ENCODE measurements at regions not wholly inside any gene's neighbourhood (a gene's known extent, or its start where the extent isn't known, plus 50 kb on each side); places are given as distances from the start of the nearest gene placed in this dataset.

DNA sequence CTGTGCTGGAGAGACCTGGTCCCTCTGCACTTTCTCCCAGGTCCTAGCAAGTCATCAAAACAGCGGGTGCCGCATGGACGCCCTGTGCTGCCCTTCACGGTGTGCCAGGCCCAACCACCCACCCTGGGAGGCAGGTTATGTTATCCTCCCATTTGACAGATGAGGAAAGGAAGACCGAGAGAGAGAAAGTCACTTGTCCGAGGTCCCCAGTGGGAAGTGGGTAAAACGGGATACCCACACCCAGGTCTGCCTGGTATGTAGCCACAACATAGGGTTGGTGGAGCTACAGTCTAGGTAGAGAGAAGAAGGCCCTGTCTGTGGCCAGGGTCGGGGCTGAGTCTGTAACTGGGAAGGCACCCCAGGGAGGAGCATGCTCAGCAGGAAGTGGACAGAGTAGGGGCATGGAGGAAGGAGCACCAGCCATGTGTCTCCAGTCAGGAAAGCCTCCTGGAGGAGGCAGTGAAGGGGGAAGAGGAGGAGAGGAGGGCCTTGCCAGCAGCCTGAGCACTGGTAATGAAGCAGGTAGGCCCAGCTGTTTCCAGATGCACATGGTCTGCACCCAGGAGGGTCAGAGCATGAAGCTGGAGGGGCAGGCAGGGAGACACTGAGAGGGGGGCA lies 98.4 kb downstream of the ZFP36L2 start:
- DNase-seq = no peak

- peak; percentile 88 for DNase-seq
Measured at GRCh38 chr2:43127208-43127940, 99.0 kb downstream of the ZFP36L2 start.

DNA sequence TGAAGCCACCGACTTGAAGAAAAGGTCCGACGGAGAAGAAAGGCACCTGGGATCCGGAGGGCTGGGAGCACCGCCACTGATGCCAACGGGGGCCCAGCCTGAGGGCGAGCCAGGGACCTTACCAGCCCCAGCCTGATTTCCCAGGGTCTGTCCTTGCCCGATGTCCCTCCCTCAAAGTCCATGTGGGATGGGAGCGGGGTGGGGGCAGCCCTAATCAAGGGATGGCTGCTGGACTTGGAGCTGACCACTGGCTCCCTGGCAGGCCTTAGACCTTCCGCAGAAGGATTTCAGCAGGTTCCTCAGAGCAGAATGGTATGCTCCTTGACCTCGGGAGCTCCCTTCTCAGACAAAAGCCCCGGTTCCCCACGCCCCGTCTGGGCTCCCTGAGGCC lies 99.6 kb downstream of the ZFP36L2 start:
- DNase-seq = no peak

- no peak for DNase-seq
Measured at GRCh38 chr2:43125090-43125998, 101.1 kb downstream of the ZFP36L2 start.

- DNase-seq = no peak
Measured at GRCh38 chr2:43124687-43125057, 101.7 kb downstream of the ZFP36L2 start.

DNA sequence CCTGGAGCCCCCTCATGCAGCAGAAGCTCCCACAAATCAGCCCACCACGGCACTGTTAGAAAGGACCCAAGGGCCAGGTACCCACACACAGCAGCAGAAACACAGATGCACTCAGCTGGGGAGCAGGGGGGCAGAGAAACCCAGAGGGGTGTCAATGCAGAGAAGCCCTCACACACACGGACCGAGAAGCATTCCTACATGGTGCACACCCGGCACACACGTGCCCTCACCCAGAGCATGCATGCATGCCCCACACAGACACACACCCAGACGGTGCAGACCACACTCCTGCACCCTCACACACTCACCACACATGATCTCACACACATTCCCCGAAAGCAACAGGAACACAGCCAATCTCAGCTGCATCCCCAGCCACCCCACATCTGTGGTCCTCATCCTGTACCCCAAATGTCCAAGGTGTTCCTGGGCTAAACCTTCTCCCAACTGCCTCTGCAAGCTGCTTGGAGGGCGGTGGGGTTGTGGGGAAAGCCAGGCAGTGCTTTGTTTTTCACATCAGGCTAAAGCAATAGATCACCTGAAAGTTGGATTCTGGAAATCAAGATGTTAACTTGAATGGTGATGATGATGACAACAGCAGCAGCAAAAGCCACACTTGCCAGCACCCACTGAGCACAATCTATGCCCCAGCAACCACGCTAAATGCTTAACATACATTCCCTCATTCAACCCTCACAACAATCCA lies 102.3 kb downstream of the ZFP36L2 start:
- DNase-seq = no peak

DNA sequence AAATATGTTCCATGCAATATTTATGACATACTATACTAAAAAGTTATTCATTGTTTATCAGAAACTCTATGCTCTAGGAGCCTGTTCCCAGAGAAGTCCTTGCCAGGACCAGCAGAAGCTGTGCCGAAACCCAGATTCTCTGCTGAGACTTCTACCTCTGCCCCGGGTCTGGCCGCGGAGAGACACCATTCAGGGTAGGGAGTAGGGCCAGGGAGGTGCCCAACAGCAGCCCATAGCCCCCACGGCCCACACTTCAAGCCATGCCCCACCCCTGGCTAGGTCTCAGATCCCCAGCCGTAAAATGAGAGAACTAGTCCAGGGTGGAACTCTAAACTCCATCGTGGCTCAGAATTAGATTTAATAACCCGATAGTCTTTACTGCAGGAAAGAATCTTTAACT lies 102.9 kb downstream of the ZFP36L2 start:
- DNase-seq = no peak

DNA sequence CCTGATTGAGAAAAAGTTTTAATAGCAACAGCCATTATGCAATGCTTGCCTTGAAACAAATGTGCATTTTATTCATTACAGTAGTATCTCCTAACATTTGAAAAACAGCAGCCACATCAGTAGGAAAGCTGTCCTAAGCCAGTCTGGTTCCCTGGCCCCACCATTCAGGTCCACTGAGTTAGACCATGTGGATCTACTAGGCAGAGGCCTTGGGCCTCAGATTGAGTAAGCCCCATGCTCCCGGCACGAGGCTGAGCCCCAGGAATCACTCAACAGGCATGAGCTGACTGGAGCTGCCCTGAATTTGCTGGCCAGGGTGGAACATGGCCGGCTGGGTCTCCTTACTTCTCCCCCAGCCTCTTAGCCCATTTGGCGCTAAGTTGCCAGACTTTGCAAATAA lies 103.4 kb downstream of the ZFP36L2 start:
- DNase-seq = no peak

- DNase-seq = no peak
Measured at GRCh38 chr2:43121580-43122314, 104.7 kb downstream of the ZFP36L2 start.

DNA sequence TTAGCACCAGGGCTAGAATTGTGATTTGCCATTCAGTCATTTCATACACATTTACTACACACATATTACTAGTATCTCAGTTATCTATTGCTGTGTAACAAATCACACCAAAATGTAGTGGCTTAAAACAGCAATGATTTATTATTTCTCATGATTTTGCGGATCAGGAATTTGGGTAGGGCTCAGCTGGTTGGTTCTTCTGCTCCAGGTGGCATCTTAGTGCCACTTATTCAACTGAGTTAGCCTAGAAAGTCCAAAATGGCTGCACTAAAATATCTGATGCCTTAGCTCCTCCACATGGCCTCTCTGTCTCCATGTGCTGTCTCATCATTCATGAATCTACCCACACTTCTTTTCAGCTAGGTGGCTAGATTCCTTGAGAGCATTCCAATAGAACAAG lies 107.1 kb downstream of the ZFP36L2 start:
- no peak for DNase-seq

DNA sequence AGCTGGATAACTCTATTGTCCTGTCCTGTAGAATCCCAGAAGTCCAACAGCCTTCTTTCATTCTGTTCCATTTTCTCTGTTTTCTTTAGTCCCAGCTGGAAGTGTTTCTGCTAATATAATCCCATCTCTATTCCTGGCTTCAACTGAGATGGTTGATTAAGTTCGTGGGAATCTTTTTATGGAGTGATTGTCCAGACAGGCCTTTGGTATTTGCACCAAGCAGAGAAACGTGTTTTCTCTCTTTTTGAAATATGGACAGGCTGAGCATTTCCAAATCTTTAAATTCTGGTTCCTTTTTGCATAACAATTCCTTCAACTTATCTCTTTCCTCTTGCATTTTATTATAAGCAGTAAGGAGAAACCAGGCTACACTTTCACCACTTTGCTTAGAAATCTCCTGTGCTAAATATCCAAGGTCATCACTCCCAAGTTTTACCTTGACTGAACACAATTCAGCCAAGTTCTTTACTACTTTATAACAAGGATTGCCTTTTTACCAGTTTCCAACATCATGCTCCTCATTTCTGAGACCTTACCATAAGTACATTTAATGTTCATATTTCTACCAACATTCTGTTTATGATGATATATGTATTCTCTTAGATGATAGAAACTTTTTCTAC lies 108.8 kb downstream of the ZFP36L2 start:
- DNase-seq = no peak

- DNase-seq = no peak
Measured at GRCh38 chr2:43116988-43117387, 109.4 kb downstream of the ZFP36L2 start.

- DNase-seq = no peak
Measured at GRCh38 chr2:43115881-43116280, 110.5 kb downstream of the ZFP36L2 start.

DNA sequence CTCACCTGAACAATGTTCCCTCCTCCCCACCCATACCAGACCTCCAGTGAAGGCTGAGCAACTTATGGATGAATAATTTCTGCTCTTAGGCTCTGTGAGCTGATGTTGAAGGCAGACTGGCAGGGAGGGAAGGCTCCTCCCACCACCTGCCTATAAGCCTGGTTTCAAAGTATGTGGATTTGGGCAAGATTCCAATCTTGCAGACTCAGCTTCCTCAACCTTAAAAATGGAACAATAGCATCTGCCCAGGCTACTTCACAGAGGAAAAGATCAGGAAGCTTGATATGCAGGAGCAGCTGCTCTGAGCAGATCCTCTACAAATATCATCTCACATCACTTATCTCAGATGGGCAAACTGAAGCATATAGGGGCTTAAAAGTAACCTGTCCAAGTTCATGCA lies 112.2 kb downstream of the ZFP36L2 start:
- no peak for DNase-seq

- no peak for DNase-seq
Measured at GRCh38 chr2:43111788-43112554, 114.4 kb downstream of the ZFP36L2 start.

GRCh38 chr2:43110442-43110871 lies 115.9 kb downstream of the ZFP36L2 start:
- DNase-seq = no peak

DNA sequence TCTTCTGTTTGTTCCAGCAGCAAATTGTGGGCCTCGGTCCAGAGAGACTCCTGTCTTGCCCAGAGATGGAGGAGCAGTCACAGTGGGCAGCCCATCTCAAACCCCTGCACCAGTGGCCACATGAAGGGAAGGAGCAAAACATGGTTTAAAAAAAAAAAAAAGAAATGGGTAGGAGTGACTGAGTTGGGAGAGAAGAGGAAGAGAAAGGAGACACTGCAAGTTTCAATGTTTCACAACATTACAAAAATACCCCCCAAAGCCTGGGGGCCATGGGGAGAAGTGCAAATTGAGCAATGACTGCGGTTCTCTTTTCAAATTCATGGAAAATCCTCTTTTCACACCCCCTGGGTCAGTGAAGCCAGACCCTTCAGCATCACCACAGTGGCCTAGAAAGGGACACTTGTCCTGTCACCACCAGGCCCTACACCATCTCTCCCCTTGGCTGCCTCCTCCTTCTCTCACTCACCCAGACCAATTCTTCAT lies 117.1 kb downstream of the ZFP36L2 start:
- no peak for DNase-seq

- DNase-seq = no peak
Measured at GRCh38 chr2:43107679-43108078, 118.7 kb downstream of the ZFP36L2 start.

DNA sequence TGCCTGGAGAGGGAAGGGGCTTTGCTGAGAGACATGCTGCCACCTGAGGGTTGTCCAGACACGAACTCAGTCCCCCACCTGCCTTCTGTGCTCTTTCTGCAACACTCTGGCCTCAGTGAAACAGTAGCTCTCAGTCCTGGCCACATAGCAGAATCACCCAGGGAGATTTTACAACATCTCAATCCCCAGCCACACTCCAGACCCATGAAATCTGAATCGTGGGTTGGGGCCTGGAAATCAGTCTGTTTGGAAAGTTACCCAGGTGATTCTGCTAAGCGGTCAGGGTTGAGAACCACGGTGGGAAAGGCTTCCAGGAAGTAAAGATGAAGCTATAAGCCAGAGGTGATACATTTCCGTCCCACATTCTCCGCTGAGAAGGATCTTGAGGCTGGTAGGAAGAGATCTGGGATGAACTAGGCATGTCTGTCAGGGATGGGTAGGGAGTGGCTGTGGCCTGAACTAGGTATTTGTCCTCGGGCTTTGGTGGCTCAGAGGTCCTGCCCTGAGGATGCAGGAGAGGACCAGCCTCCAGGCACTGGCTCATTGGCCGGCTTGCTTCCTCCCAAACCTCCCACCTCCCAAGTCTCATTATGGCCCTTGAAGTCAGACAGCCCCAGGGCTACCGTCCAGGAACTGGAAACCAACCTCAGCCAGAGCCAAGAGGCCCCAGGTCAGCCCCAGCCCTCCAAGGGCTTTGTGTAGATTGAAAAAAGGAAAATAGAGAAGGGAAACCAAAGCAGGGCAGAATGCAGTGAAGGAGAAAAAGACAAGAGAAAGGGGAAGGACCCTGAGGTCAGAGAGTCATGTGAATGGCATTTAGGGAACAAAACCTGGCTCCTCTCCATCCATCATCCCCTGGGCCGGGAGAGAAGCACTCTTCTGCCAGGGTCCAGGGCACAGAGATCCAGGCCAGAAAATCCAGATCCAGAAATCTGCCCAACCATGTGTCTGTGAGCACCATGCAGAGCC lies 119.6 kb downstream of the ZFP36L2 start:
- DNase-seq = no peak
